BLaER1 treated with 17β-estradiol and CSF1 and Interleukin-3, amounts not matched to agents 10 nM and 100 nM (cell line): ENCODE measurements at regions not wholly inside any gene's neighbourhood (a gene's known extent, or its start where the extent isn't known, plus 50 kb on each side); places are given as distances from the start of the nearest gene placed in this dataset.
A peak's percentile ranks its signal among the peaks of the same experiment; 100 is the strongest.
"Not testable (repeated sequence)": the region's sequence is repeated elsewhere in the genome, so short reads cannot be mapped to it uniquely, and the experiment has no call there.

Experiments used
- H3K27ac ChIP-seq, 11 experiments: shearing (Covaris generic); formaldehyde crosslinking; 2 replicates each; pipeline ENCODE4 v1.8.1; 2022
- H3K27me3 ChIP-seq, 11 experiments: shearing (Covaris generic); formaldehyde crosslinking; 2 replicates each; pipeline ENCODE4 v1.8.1; 2022
- H3K36me3 ChIP-seq, 11 experiments: shearing (Covaris generic); formaldehyde crosslinking; 2 replicates each; pipeline ENCODE4 v1.8.1; 2022
- H3K4me1 ChIP-seq, 10 experiments: shearing (Covaris generic); formaldehyde crosslinking; 2 replicates each; pipeline ENCODE4 v1.8.1; 2022
- H3K4me2 ChIP-seq, 11 experiments: shearing (Covaris generic); formaldehyde crosslinking; 2 replicates each; pipeline ENCODE4 v1.8.1; 2022
- H3K4me3 ChIP-seq, 10 experiments: shearing (Covaris generic); formaldehyde crosslinking; 2 replicates each; pipeline ENCODE4 v1.8.1; 2022
- H3K9ac ChIP-seq, 11 experiments: shearing (Covaris generic); formaldehyde crosslinking; 2 replicates each; pipeline ENCODE4 v1.8.1; 2022
- H3K9me3 ChIP-seq, 11 experiments: shearing (Covaris generic); formaldehyde crosslinking; replicated peaks in 1 of 11; 2 replicates each; pipeline ENCODE4 v1.8.1; 2022
- H4K20me1 ChIP-seq, 11 experiments: shearing (Covaris generic); formaldehyde crosslinking; 2 replicates each; pipeline ENCODE4 v1.8.1; 2022
- Cebpa-rat ChIP-seq, 11 experiments: shearing (Covaris generic); IDR thresholded peaks; 2 replicates each; pipeline ENCODE4 v1.8.1; 2022

DNA sequence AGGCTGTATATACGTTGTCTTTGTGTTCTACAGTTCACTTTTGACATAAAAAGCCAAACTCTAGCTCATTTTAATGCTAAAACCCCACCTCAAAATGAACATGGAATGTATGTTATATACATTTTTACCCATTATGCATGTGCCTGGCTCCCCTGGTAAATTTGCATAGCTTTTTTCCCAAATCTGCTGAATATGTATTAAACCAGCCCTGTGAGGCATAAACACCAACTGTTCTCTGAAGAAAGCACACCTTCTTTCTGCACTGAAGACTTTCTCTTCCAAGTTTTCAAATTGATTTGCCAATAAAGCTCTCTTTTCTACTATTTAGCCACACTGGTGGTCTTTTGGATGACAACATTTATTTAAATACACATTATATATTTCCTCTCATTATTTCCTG is 549.4 kb downstream of the TRIB2 start:
- Histone ChIP-seq H3K4me2 (no peak overlapping the region), H3K9ac (no peak overlapping the region), H3K27ac (no peak overlapping the region), H3K27me3 (no peaks in the 10 kb centered on the region), H3K9me3 (peaks cover 0 to 8% (median 4%) of the 10 kb centered on the region in 11 experiments; a peak in 7 of 22 replicates), H3K4me1 (no peaks in the 10 kb centered on the region), H4K20me1 (no peaks in the 10 kb centered on the region), H3K36me3 (no peaks in the 10 kb centered on the region), H3K4me3 (no peak overlapping the region)
- TF ChIP-seq Cebpa-rat (IDR thresholded peaks at IDR 0.05): no peak

DNA sequence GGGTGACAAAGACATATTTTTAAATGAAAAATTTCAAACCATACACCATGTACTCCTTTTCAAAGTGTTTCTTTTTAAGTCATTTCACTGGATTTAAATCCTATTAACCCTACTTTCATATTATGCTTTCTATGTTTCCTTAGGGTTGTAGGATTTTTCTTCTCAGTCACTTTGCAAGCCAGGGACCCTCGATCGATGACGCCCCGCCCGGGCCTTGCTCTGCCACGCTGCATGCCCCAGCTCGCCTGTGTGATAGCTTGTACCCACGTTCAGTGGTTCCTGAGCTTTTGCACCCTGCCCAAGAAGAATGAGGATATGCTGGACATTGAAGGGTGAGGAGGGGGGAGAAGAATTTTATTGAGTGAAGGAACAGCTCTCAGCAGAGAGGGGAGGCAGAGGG is 568.0 kb downstream of the TRIB2 start:
- Histone ChIP-seq H3K36me3 (no peaks in the 10 kb centered on the region), H4K20me1 (no peaks in the 10 kb centered on the region), H3K4me1 (peaks cover 0 to 21% (median 0%) of the 10 kb centered on the region in 10 experiments; a peak in 6 of 20 replicates), H3K27me3 (no peaks in the 10 kb centered on the region), H3K4me3 (no peak overlapping the region), H3K9ac (no peak overlapping the region), H3K27ac (no peak overlapping the region), H3K4me2 (no peak overlapping the region), H3K9me3 (peaks cover 0 to 19% (median 0%) of the 10 kb centered on the region in 11 experiments; a peak in 2 of 22 replicates)
- no peak for TF ChIP-seq Cebpa-rat (IDR thresholded peaks at IDR 0.05)

DNA sequence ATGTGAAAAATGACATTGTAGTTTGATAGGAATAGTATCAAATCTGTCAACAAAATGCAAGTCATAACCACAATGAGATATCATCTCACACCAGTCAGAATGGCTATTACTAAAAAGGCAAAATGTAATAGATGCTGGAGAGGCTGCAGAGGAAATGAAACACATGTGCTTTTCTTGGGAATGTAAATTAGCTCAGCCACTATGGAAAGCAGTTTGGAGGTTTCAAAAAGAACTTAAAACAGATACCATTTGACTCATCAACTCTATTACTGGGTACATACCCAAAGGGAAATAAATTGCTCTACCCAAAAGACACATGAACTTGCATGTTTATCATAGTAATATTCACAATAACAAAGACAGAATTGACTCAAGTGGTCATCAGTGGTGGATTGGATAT is 572.6 kb downstream of the TRIB2 start:
- H3K4me2 ChIP-seq: peak overlapping the region in 1 of 11 experiments; percentile 13; a peak in 1 of 22 replicates
- H4K20me1 ChIP-seq: no peaks in the 10 kb centered on the region
- H3K4me1 ChIP-seq: peaks cover 0 to 22% (median 0%) of the 10 kb centered on the region in 10 experiments; a peak in 6 of 20 replicates
- H3K27me3 ChIP-seq: no peaks in the 10 kb centered on the region
- H3K27ac ChIP-seq: no peak overlapping the region
- H3K4me3 ChIP-seq: no peak overlapping the region
- TF ChIP-seq Cebpa-rat (IDR thresholded peaks at IDR 0.05): no peak
- no peaks in the 10 kb centered on the region for H3K36me3 ChIP-seq
- H3K9me3 ChIP-seq: peaks cover 0 to 21% (median 0%) of the 10 kb centered on the region in 11 experiments; a peak in 2 of 22 replicates
- no peak overlapping the region for H3K9ac ChIP-seq

DNA sequence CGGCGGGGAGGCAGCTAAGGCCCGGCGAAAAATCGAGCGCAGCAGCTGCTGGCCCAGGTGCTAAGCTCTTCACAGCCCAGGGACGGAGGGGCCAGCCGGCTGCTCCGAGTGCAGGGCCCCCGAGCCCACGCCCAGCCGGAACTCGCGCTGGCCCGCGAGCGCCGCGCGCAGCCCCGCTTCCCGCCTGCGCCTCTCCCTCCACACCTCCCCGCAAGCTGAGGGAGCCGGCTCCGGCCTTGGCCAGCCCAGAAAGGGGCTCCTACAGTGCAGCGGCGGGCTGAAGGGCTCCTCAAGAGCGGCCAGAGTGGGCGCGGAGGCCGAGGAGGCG is 591.7 kb downstream of the TRIB2 start:
- not testable (repeated sequence) for H3K36me3 ChIP-seq, H4K20me1 ChIP-seq, H3K9me3 ChIP-seq, H3K27me3 ChIP-seq, H3K27ac ChIP-seq, H3K4me2 ChIP-seq, H3K4me3 ChIP-seq, H3K9ac ChIP-seq, H3K4me1 ChIP-seq

DNA sequence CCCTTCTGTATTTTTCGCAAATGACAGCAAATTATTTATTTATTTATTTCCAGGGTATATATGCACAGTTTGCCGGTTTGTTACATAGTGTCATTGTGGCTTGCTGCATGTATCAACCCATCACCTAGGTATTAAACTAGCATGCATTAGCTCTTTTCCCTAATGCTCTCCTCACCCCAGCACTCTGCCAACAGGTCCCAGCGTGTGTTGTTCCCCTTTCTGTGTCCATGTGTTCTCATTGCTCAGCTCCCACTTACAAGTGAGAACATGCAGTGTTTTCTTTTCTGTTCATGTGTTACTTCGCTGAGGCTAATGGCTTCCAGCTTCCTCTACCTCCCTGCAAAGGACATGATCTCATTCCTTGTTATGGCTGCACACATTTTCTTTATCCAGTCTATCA is 592.3 kb downstream of the TRIB2 start:
- no peak overlapping the region for H3K4me3 ChIP-seq
- no peak overlapping the region for H3K9ac ChIP-seq
- no peaks in the 10 kb centered on the region for H3K27me3 ChIP-seq
- peaks cover 0 to 10% (median 4%) of the 10 kb centered on the region in 11 experiments; a peak in 11 of 22 replicates for H3K9me3 ChIP-seq
- H3K4me1 ChIP-seq: no peaks in the 10 kb centered on the region
- no peaks in the 10 kb centered on the region for H4K20me1 ChIP-seq
- no peak overlapping the region for H3K27ac ChIP-seq
- no peak overlapping the region for H3K4me2 ChIP-seq
- no peak for TF ChIP-seq Cebpa-rat (IDR thresholded peaks at IDR 0.05)
- H3K36me3 ChIP-seq: no peaks in the 10 kb centered on the region

DNA sequence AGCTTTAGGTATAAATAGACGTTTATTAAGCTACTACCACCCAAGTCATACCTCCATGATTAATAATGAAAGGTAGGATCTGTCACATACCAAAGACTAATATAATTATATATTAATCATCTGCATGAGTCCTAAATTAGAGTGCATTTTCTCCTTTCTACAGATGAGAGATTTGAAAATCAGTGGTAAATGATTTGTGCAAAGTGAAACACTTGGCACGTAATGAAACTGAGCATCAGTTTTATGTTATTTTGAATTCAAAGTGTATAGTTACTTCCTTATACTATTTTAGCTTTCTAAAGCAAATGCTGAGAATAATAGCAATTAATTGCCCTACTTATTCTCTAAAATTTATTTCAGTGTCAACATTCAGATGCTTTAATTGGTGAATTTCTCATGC is 615.3 kb downstream of the TRIB2 start:
- Histone ChIP-seq H3K9ac (no peak overlapping the region), H3K27ac (no peak overlapping the region), H3K4me2 (no peak overlapping the region), H3K4me3 (no peak overlapping the region), H3K36me3 (no peaks in the 10 kb centered on the region), H3K4me1 (no peaks in the 10 kb centered on the region), H3K9me3 (no peaks in the 10 kb centered on the region), H3K27me3 (no peaks in the 10 kb centered on the region), H4K20me1 (no peaks in the 10 kb centered on the region)
- TF ChIP-seq Cebpa-rat (IDR thresholded peaks at IDR 0.05): no peak

DNA sequence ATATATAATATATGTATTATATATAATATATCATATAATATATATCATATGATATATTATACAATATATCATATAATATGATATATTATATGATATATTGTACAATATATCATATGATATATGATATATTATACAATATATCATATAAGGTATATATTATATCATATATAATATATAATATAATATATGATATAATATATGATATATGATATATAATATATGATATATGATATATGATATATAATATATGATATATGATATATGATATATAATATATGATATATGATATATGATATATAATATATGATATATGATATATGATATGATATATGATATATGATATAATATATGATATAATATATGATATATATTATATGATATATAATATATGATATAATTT is 617.3 kb downstream of the TRIB2 start:
- not testable (repeated sequence) for H4K20me1 ChIP-seq, H3K9ac ChIP-seq, H3K27me3 ChIP-seq, H3K27ac ChIP-seq, H3K4me2 ChIP-seq, H3K36me3 ChIP-seq, H3K4me1 ChIP-seq, H3K9me3 ChIP-seq, H3K4me3 ChIP-seq

DNA sequence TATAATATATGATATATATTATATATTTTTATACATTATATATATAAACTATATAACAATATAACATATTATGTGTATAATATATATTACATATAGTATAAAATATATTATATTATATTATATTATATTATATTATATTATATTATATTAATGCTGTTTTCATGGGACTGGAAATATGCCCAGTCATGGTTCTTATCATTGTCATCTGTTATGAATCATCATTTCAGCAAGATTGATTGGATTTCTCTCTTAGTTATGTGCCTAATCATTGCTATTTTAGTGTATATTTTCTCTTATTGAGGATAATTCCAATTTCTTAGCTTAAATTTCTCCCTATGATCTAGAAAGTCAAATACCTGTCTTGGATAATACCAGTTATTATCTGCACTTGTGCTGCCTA is 617.8 kb downstream of the TRIB2 start:
- Histone ChIP-seq H3K4me1 (no peaks in the 10 kb centered on the region), H3K36me3 (no peaks in the 10 kb centered on the region), H3K9ac (no peak overlapping the region), H3K27me3 (no peaks in the 10 kb centered on the region), H3K9me3 (no peaks in the 10 kb centered on the region), H3K27ac (no peak overlapping the region), H3K4me3 (no peak overlapping the region), H3K4me2 (no peak overlapping the region), H4K20me1 (no peaks in the 10 kb centered on the region)
- no peak for TF ChIP-seq Cebpa-rat (IDR thresholded peaks at IDR 0.05)

DNA sequence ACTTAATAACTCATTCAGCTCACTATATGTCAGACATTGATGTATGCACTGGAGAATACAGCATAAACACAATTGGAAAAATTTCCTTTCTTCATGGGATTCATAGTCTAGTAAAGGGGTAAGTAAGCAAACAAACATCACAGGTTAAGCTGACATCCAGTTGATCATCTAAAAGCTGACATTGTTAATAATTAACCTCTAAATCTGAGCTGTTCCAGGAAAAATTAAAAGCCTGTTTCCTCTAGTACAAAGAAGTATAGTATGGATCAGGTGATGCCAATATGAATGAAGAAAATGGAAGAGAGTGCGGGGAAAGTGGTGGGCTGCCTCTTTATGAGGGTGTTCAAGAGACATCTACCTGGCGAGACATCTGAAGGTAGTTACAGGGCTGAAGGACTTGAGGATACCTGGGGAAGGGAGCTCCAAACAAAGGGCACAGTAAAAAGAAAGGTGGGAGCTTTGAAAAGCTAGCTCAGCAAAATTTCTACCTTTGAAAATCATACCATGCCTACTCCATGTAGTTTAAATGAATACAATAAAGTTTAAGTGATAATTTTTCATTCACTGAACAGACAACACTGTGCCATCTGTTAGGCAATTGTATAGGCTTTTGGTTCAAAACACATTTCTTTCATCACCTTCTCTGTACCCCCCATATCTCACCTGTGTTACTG is 619.3 kb downstream of the TRIB2 start:
- no peaks in the 10 kb centered on the region for H3K36me3 ChIP-seq
- no peaks in the 10 kb centered on the region for H3K27me3 ChIP-seq

DNA sequence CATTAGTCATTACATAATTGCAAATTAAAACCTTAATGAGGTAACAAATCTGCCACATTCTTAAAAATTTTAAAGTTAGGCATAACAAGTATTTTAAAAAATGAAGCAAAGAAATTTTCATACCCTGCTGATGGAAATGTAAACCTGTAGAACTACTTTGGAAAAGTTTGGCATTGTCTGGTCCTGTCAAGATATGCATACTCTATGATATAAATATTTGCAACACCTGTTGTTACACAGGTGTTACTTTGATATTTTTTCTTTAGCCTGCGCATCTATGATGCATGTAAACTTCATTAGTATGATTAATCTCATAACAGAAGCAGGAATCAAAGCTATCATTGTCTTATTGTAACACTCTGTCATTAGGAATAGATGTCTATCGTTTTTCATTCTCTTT is 634.3 kb downstream of the TRIB2 start:
- Histone ChIP-seq H3K9me3 (0 out of 22 replicates have a peak, but pooled peaks cover 0 to 4% (median 0%) of the 10 kb centered on the region in 11 experiments), H3K27me3 (no peaks in the 10 kb centered on the region), H3K4me1 (no peaks in the 10 kb centered on the region), H3K36me3 (no peaks in the 10 kb centered on the region), H3K9ac (no peak overlapping the region), H3K4me3 (no peak overlapping the region), H3K27ac (no peak overlapping the region), H4K20me1 (no peaks in the 10 kb centered on the region), H3K4me2 (no peak overlapping the region)
- no peak for TF ChIP-seq Cebpa-rat (IDR thresholded peaks at IDR 0.05)

More for the DNA sequence above, 619.3 kb downstream of the TRIB2 start:
- TF ChIP-seq Cebpa-rat (IDR thresholded peaks at IDR 0.05): no peak
- no peaks in the 10 kb centered on the region for H3K9me3 ChIP-seq
- H3K4me2 ChIP-seq: no peak overlapping the region
- H3K9ac ChIP-seq: no peak overlapping the region
- H4K20me1 ChIP-seq: no peaks in the 10 kb centered on the region
- H3K4me1 ChIP-seq: no peaks in the 10 kb centered on the region
- no peak overlapping the region for H3K27ac ChIP-seq
- no peak overlapping the region for H3K4me3 ChIP-seq
